ENCODE measurements at regions not wholly inside any gene's neighbourhood (a gene's known extent, or its start where the extent isn't known, plus 50 kb on each side); places are given as distances from the start of the nearest gene placed in this dataset.

DNA sequence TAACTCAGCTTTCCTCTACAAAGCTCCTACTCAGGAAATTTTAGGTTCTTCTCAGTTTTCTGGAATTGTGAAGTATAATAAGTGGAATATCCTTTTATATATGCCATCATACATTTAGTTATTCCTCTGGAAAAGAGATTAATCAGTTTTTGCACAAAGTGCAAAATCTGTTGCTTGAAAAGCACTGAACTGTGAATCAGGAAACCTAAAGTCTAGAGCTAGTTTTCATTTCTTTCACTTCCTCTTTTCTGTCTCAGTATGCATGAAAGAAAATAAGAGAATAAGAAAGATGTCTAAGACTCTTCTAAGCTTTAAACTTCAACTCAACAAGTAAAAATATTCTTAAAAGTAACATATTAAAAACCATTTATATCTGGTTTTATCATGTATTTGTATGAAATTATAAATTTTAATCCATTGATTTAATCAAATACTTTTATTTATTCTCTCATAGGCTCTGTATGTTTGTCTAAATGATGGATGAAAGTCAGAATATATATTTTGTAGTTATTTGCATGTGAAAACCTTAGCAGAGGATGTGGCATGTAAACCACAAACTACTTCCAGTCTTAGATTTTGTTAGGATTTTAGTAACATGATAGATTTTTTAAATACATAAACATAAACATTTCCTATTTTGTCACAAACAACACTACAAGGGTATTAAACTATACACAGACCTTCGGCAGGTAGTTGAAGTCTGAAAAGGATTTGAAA, 1073.0 kb downstream of the XPNPEP1 start:
- TF ChIP-seq, protein P1, sequence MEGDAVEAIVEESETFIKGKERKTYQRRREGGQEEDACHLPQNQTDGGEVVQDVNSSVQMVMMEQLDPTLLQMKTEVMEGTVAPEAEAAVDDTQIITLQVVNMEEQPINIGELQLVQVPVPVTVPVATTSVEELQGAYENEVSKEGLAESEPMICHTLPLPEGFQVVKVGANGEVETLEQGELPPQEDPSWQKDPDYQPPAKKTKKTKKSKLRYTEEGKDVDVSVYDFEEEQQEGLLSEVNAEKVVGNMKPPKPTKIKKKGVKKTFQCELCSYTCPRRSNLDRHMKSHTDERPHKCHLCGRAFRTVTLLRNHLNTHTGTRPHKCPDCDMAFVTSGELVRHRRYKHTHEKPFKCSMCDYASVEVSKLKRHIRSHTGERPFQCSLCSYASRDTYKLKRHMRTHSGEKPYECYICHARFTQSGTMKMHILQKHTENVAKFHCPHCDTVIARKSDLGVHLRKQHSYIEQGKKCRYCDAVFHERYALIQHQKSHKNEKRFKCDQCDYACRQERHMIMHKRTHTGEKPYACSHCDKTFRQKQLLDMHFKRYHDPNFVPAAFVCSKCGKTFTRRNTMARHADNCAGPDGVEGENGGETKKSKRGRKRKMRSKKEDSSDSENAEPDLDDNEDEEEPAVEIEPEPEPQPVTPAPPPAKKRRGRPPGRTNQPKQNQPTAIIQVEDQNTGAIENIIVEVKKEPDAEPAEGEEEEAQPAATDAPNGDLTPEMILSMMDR (conservative IDR thresholded peaks at IDR 0.05 in 1 of 2, IDR thresholded peaks at IDR 0.05 in 1 of 2; ENCODE audit: extremely low read depth in 1 of 2, insufficient read depth in 1 of 2, low read depth in 1 of 2, low read length in 2 of 2): no peak
- no peak for TF ChIP-seq EZH2 (IDR thresholded peaks at IDR 0.05; ENCODE audit: borderline replicate concordance, low read length)
